C4-2B (cell line): ENCODE measurements at regions not wholly inside any gene's neighbourhood (a gene's known extent, or its start where the extent isn't known, plus 50 kb on each side); places are given as distances from the start of the nearest gene placed in this dataset.

Experiments
- CTCF ChIP-seq: fragments of 450-650 bp; conservative IDR thresholded peaks from 2 replicates; pipeline ENCODE4 v1.5.1; 2017; ENCODE audit warnings: mild to moderate bottlenecking
- ZFX ChIP-seq: fragments of 450-650 bp; IDR thresholded peaks from 2 replicates; pipeline ENCODE4 v1.6.1; 2017

- no peak; the same call in 1 of the 2 replicates for TF ChIP-seq CTCF
- no peak for TF ChIP-seq ZFX
Observed at GRCh38 chr6:40841721-40842120, 197.3 kb downstream of the UNC5CL start.
